Uterus (tissue), 3 donors: ENCODE measurements at regions not wholly inside any gene's neighbourhood (a gene's known extent, or its start where the extent isn't known, plus 50 kb on each side); places are given as distances from the start of the nearest gene placed in this dataset.

ENCODE experiments used
- DNase-seq, 2 donors: peaks; one replicate each; pipeline ENCODE4 v3.0.0-alpha.2; 2019 to 2020
- H3K27ac ChIP-seq, 2 donors: fragments of 200-600 bp; sonication (generic); 1 replicate in 1 of 2; 2 replicates in 1 of 2; pipeline ENCODE4 v1.5.1; 2016 to 2018
- H3K27me3 ChIP-seq, 2 donors: fragments of 200-600 bp; sonication (generic); one replicate each; pipeline ENCODE4 v1.5.1; 2018 to 2019; ENCODE audit warnings: control low read depth in 1 of 2
- H3K36me3 ChIP-seq, 2 donors: fragments of 200-600 bp; sonication (generic); one replicate each; pipeline ENCODE4 v1.5.1; 2019; ENCODE audit warnings: control low read depth in 1 of 2
- H3K4me1 ChIP-seq, 2 donors: fragments of 200-600 bp; sonication (generic); one replicate each; pipeline ENCODE4 v1.5.1; 2018 to 2019; ENCODE audit warnings: control low read depth in 1 of 2
- H3K4me3 ChIP-seq, 2 donors: fragments of 200-600 bp; sonication (generic); 1 replicate in 1 of 2; 2 replicates in 1 of 2; pipeline ENCODE4 v1.5.1; 2018 to 2019; ENCODE audit warnings: mild to moderate bottlenecking in 1 of 2
- H3K9me3 ChIP-seq, 2 donors: fragments of 200-600 bp; sonication (generic); one replicate each; pipeline ENCODE4 v1.5.1; 2019; ENCODE audit warnings: control low read depth in 1 of 2
- POLR2A ChIP-seq, 2 donors: fragments of 450-650 bp; IDR thresholded peaks; one replicate each; pipeline ENCODE4 v1.6.1; 2016; ENCODE audit warnings: antibody characterized with exemption in 2 of 2, mild to moderate bottlenecking in 1 of 2, moderate library complexity in 1 of 2
- intact Hi-C: fragments of 100-400 bp; cut with DNase I; formaldehyde crosslinking; loops from one replicate; pipeline ENCODE4 v1.15.1; 2023; ENCODE audit warnings: low total_unique reads
- TF ChIP-seq, protein P1 (sequence below), 4 experiments: fragments of 200-600 bp in 2 of 4; fragments of 450-650 bp in 2 of 4; sonication (generic) in 2 of 4; IDR thresholded peaks; one replicate each; pipeline ENCODE4 v1.5.1; 2016 to 2019; ENCODE audit warnings: antibody characterized with exemption in 4 of 4, mild to moderate bottlenecking in 2 of 4, moderate library complexity in 1 of 4
- donor health status: DM: yes; HTN: yes; CAD: no.

DNA sequence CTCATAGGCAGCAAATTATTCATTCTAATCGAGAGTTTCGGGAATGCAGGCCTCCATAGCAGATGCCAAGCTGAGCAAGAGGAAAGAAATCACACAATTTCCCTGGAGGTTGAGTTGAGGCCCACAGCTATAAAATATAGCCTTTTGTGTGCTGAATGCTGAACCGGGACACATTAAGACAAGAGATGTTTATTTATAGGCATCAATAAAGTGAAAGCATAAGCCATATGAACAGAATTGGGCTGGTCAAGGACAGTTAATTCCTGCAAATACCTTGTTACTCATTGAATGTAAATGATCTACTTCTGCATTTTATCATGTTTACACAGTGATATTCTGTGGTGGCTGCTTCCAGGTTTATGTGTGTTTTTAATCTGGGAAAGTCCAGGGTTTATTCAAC is 461.7 kb downstream of the KLF12 start:
- no peak for DNase-seq
- H3K9me3 ChIP-seq: no peaks in the 10 kb centered on the region
- no peaks in the 10 kb centered on the region for H3K36me3 ChIP-seq
- H3K4me3 ChIP-seq: no peak overlapping the region
- intact Hi-C loops: no loop called here
- TF ChIP-seq POLR2A (IDR thresholded peaks at IDR 0.05): no peak
- TF ChIP-seq, protein P1, sequence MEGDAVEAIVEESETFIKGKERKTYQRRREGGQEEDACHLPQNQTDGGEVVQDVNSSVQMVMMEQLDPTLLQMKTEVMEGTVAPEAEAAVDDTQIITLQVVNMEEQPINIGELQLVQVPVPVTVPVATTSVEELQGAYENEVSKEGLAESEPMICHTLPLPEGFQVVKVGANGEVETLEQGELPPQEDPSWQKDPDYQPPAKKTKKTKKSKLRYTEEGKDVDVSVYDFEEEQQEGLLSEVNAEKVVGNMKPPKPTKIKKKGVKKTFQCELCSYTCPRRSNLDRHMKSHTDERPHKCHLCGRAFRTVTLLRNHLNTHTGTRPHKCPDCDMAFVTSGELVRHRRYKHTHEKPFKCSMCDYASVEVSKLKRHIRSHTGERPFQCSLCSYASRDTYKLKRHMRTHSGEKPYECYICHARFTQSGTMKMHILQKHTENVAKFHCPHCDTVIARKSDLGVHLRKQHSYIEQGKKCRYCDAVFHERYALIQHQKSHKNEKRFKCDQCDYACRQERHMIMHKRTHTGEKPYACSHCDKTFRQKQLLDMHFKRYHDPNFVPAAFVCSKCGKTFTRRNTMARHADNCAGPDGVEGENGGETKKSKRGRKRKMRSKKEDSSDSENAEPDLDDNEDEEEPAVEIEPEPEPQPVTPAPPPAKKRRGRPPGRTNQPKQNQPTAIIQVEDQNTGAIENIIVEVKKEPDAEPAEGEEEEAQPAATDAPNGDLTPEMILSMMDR (IDR thresholded peaks at IDR 0.05): no peak
- no peaks in the 10 kb centered on the region for H3K27me3 ChIP-seq
- no peaks in the 10 kb centered on the region for H3K4me1 ChIP-seq
- no peak overlapping the region for H3K27ac ChIP-seq

DNA sequence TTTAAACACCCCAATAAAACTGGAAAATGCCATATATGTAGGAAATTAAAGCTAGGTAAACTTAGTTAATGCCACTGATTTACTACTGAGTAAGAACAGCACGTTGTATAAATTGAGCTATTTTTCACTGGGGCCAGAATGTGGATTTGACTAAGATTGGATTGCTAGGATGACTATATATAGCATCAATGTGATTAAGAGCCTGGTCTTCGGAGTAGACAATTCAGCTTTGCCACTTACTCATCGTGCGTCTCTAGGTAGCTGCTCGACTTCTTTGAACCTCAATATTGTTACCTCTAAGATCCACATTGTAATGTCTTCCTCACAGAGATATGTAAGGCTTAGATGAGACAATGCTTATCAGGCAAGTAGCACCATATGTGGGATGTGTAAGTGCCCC is 462.5 kb downstream of the KLF12 start:
- intact Hi-C loops: no loop called here
- no peaks in the 10 kb centered on the region for H3K27me3 ChIP-seq
- H3K9me3 ChIP-seq: no peaks in the 10 kb centered on the region
- no peak for DNase-seq
- TF ChIP-seq POLR2A (IDR thresholded peaks at IDR 0.05): no peak
- TF ChIP-seq, protein P1 (IDR thresholded peaks at IDR 0.05): no peak
- H3K4me3 ChIP-seq: no peak overlapping the region
- H3K4me1 ChIP-seq: no peaks in the 10 kb centered on the region
- H3K27ac ChIP-seq: no peak overlapping the region
- no peaks in the 10 kb centered on the region for H3K36me3 ChIP-seq

DNA sequence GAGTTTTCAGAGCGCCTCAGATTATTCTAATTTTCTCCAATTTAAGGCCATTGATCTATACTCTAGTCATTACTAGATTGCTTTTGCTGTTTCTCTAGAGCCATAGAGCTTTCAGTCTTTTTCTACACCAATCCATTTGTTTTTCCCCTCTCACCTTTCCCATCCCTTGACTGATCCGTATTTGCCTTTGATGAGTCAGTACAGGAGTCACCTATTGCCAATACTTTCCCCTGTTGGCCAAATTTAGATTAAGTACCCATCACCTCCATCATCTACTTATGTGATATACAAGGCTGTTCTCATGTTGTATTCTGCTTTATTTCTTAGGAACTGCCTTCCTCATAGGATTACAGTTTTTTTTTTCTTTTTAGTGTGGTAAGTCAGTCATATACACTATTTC is 463.2 kb downstream of the KLF12 start:
- Histone ChIP-seq H3K4me3 (no peak overlapping the region), H3K27me3 (no peaks in the 10 kb centered on the region), H3K36me3 (no peaks in the 10 kb centered on the region), H3K27ac (no peak overlapping the region), H3K4me1 (no peaks in the 10 kb centered on the region), H3K9me3 (no peaks in the 10 kb centered on the region)
- intact Hi-C loops: no loop called here
- no peak for DNase-seq
- TF ChIP-seq, protein P1 (IDR thresholded peaks at IDR 0.05): no peak
- TF ChIP-seq POLR2A (IDR thresholded peaks at IDR 0.05): no peak

DNA sequence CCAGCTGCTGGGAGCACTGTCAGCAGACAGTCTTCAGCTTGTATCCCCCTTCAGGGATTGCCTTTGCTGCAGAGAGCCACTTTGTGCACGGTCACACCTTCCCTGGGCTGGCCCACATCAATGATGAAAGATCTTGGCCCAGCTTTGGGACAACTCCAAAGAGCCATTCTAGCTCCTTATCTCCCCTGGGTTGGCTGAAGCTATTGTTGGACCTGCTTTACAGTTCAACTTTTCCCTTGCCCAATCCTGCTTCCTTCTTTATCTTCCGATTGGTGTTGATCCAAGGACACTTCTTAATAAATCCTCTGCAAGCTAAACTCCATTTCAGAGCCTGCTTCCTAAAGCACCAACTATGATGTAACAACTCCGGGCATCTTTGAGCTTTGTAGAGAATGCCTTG is 466.4 kb downstream of the KLF12 start:
- H3K27ac ChIP-seq: no peak overlapping the region
- H3K36me3 ChIP-seq: no peaks in the 10 kb centered on the region
- H3K4me1 ChIP-seq: no peaks in the 10 kb centered on the region
- H3K27me3 ChIP-seq: no peaks in the 10 kb centered on the region
- no peaks in the 10 kb centered on the region for H3K9me3 ChIP-seq
- intact Hi-C loops: no loop called here
- DNase-seq: no peak
- TF ChIP-seq, protein P1 (IDR thresholded peaks at IDR 0.05): no peak
- no peak for TF ChIP-seq POLR2A (IDR thresholded peaks at IDR 0.05)
- H3K4me3 ChIP-seq: no peak overlapping the region

DNA sequence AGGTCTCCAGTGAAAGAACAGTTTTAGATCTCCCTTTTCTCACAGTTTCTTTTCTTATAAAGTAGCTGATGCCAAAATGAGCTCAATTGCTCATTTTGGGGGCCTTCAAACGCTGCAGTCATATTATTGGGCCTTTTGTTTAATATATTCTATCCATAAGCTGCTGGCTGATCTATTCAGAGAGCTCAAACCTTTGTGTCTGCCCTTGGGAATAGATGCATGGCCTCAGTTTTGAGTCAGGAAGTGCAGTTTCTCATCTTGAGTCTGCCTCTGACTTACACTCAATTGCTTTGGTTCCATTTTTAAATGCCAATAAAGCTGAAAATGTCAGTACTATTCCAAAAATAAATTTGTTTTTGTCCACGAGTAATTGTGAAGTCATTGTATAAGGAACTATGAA is 468.9 kb downstream of the KLF12 start:
- no peak for TF ChIP-seq POLR2A (IDR thresholded peaks at IDR 0.05)
- TF ChIP-seq, protein P1 (IDR thresholded peaks at IDR 0.05): no peak

More for the DNA sequence above, 468.9 kb downstream of the KLF12 start:
- DNase-seq: no peak
- Histone ChIP-seq H3K27me3 (no peaks in the 10 kb centered on the region), H3K27ac (no peak overlapping the region), H3K4me3 (no peak overlapping the region), H3K4me1 (no peaks in the 10 kb centered on the region), H3K9me3 (no peaks in the 10 kb centered on the region), H3K36me3 (no peaks in the 10 kb centered on the region)
- intact Hi-C loops: no loop called here
